ENCODE measurements at regions not wholly inside any gene's neighbourhood (a gene's known extent, or its start where the extent isn't known, plus 50 kb on each side); places are given as distances from the start of the nearest gene placed in this dataset.

GRCh38 chr12:79522989-79523386 lies 167.8 kb downstream of the PAWR start:
- no peaks in the 10 kb centered on the region for H3K36me3 ChIP-seq (ENCODE audit: control insufficient read depth, low read length)
- H3K4me3 ChIP-seq (ENCODE audit: low read length): no peak overlapping the region
- no peaks in the 10 kb centered on the region for H3K9me2 ChIP-seq (replicated peaks; ENCODE audit: control insufficient read depth, low read length)
- TF ChIP-seq EZH2phosphoT487 (IDR thresholded peaks at IDR 0.05; ENCODE audit: borderline replicate concordance, low read length) (no peak), CTCF (IDR thresholded peaks at IDR 0.05; ENCODE audit: low read depth, low read length, poor library complexity, severe bottlenecking) (no peak)
- H3K79me2 ChIP-seq (ENCODE audit: control insufficient read depth, low read length): no peaks in the 10 kb centered on the region
- no peaks in the 10 kb centered on the region for H3F3A ChIP-seq (ENCODE audit: control insufficient read depth, insufficient read depth)
- H3K27me3 ChIP-seq (ENCODE audit: control insufficient read depth, low read length): no peaks in the 10 kb centered on the region
- no peaks in the 10 kb centered on the region for H3K9me3 ChIP-seq (ENCODE audit: control insufficient read depth, insufficient read depth, low read length)
- H3K4me2 ChIP-seq (ENCODE audit: low read length): no peak overlapping the region
- no peaks in the 10 kb centered on the region for H3K4me1 ChIP-seq (ENCODE audit: control insufficient read depth, low read length)
- no peak overlapping the region for H3K27ac ChIP-seq (ENCODE audit: low read depth, low read length)
- H4K20me1 ChIP-seq (ENCODE audit: control insufficient read depth, insufficient read depth, low read depth, low read length): no peaks in the 10 kb centered on the region

- no peaks in the 10 kb centered on the region for H3K4me1 ChIP-seq (ENCODE audit: control insufficient read depth, low read length)
- no peak overlapping the region for H3K4me3 ChIP-seq (ENCODE audit: low read length)
- no peaks in the 10 kb centered on the region for H3K9me2 ChIP-seq (replicated peaks; ENCODE audit: control insufficient read depth, low read length)
- H4K20me1 ChIP-seq (ENCODE audit: control insufficient read depth, insufficient read depth, low read depth, low read length): no peaks in the 10 kb centered on the region
- H3K36me3 ChIP-seq (ENCODE audit: control insufficient read depth, low read length): no peaks in the 10 kb centered on the region
- no peak for TF ChIP-seq CTCF (IDR thresholded peaks at IDR 0.05; ENCODE audit: low read depth, low read length, poor library complexity, severe bottlenecking)
- no peak for TF ChIP-seq EZH2phosphoT487 (IDR thresholded peaks at IDR 0.05; ENCODE audit: borderline replicate concordance, low read length)
- no peaks in the 10 kb centered on the region for H3F3A ChIP-seq (ENCODE audit: control insufficient read depth, insufficient read depth)
- no peaks in the 10 kb centered on the region for H3K79me2 ChIP-seq (ENCODE audit: control insufficient read depth, low read length)
- H3K27me3 ChIP-seq (ENCODE audit: control insufficient read depth, low read length): no peaks in the 10 kb centered on the region
- no peaks in the 10 kb centered on the region for H3K9me3 ChIP-seq (ENCODE audit: control insufficient read depth, insufficient read depth, low read length)
- no peak overlapping the region for H3K4me2 ChIP-seq (ENCODE audit: low read length)
- H3K27ac ChIP-seq (ENCODE audit: low read depth, low read length): no peak overlapping the region
Measured at GRCh38 chr12:79522257-79522988, 168.3 kb downstream of the PAWR start.

GRCh38 chr12:79521576-79521975 lies 169.2 kb downstream of the PAWR start:
- Histone ChIP-seq H3K4me2 (ENCODE audit: low read length) (no peak overlapping the region), H3K4me3 (ENCODE audit: low read length) (no peak overlapping the region), H3K27ac (ENCODE audit: low read depth, low read length) (no peak overlapping the region), H3F3A (ENCODE audit: control insufficient read depth, insufficient read depth) (no peaks in the 10 kb centered on the region), H3K9me2 (replicated peaks; ENCODE audit: control insufficient read depth, low read length) (no peaks in the 10 kb centered on the region), H3K4me1 (ENCODE audit: control insufficient read depth, low read length) (no peaks in the 10 kb centered on the region), H3K79me2 (ENCODE audit: control insufficient read depth, low read length) (no peaks in the 10 kb centered on the region), H3K36me3 (ENCODE audit: control insufficient read depth, low read length) (no peaks in the 10 kb centered on the region), H3K9me3 (ENCODE audit: control insufficient read depth, insufficient read depth, low read length) (no peaks in the 10 kb centered on the region), H3K27me3 (ENCODE audit: control insufficient read depth, low read length) (no peaks in the 10 kb centered on the region), H4K20me1 (ENCODE audit: control insufficient read depth, insufficient read depth, low read depth, low read length) (no peaks in the 10 kb centered on the region)
- TF ChIP-seq CTCF (IDR thresholded peaks at IDR 0.05; ENCODE audit: low read depth, low read length, poor library complexity, severe bottlenecking) (no peak), EZH2phosphoT487 (IDR thresholded peaks at IDR 0.05; ENCODE audit: borderline replicate concordance, low read length) (no peak)

Data from DOHH2 (cell line).